SU-DHL-6 (cell line): ENCODE measurements at regions not wholly inside any gene's neighbourhood (a gene's known extent, or its start where the extent isn't known, plus 50 kb on each side); places are given as distances from the start of the nearest gene placed in this dataset.

Experiments used
- EZH2phosphoT487 ChIP-seq: fragments of 200-600 bp; sonication (generic), shearing (Covaris generic); conservative IDR thresholded peaks from 2 replicates; pipeline ENCODE4 v1.6.1; 2018; ENCODE audit warnings: mild to moderate bottlenecking, antibody characterized with exemption, low read length, moderate library complexity, mixed read lengths
- TF ChIP-seq, protein P1 (sequence below): fragments of 200-600 bp; sonication (generic); IDR thresholded peaks from one replicate; pipeline ENCODE4 v1.5.1; 2017; ENCODE audit warnings: antibody characterized with exemption, mild to moderate bottlenecking, low read length, moderate library complexity; ENCODE audit not compliant: insufficient read depth, poor library complexity, severe bottlenecking

DNA sequence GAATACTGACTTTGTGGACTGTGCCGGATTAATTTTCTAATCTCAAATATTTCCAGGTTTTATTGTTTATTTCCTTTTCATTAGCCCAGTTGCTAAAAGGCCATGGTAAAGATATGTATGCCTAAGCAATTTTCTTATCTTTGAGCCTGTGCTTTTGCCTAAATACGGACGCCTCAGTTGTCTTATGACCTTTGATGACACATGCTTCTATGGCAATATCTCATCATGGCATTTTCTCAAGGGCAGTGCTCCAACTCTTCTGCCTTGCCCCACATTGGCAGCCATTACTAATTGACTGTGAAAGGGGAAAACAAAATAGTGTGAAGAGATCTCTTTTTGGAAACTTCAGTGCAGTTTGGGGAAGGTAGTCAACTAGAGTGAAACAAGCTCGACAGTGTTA lies 809.6 kb upstream of the NR2F2 start:
- TF ChIP-seq, protein P1, sequence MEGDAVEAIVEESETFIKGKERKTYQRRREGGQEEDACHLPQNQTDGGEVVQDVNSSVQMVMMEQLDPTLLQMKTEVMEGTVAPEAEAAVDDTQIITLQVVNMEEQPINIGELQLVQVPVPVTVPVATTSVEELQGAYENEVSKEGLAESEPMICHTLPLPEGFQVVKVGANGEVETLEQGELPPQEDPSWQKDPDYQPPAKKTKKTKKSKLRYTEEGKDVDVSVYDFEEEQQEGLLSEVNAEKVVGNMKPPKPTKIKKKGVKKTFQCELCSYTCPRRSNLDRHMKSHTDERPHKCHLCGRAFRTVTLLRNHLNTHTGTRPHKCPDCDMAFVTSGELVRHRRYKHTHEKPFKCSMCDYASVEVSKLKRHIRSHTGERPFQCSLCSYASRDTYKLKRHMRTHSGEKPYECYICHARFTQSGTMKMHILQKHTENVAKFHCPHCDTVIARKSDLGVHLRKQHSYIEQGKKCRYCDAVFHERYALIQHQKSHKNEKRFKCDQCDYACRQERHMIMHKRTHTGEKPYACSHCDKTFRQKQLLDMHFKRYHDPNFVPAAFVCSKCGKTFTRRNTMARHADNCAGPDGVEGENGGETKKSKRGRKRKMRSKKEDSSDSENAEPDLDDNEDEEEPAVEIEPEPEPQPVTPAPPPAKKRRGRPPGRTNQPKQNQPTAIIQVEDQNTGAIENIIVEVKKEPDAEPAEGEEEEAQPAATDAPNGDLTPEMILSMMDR = no peak
- TF ChIP-seq EZH2phosphoT487 = no peak
